CD4-positive, alpha-beta T cell treated with Interleukin-1 beta for 1 hour (primary cell): ENCODE measurements at regions not wholly inside any gene's neighbourhood (a gene's known extent, or its start where the extent isn't known, plus 50 kb on each side); places are given as distances from the start of the nearest gene placed in this dataset.

Source experiments
- DNase-seq, 2 donors: peaks; one replicate each; pipeline ENCODE4 v3.0.0-alpha.2; 2020 to 2022

DNA sequence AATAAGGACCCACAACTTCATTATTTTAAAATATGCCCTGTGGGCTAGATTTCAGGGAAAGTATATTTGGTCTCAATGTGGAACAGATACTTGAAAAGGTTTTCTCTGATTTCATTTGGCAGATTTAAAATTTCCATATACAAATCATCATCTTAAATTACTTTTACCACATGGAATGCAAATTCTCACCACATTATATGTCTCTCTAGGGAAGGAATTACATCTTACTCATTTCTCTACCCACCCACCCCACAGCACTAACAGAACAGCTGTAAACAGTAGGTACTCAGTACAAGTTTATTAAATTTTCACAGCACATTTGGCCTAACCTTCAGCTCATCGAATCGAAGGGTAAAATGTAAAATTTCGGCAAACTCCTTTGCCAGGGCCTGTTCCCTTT is 104.0 kb downstream of the CYRIA start:
- DNase-seq = no peak

- DNase-seq = no peak
Observed at GRCh38 chr2:16561251-16561650, 104.4 kb downstream of the CYRIA start.

DNA sequence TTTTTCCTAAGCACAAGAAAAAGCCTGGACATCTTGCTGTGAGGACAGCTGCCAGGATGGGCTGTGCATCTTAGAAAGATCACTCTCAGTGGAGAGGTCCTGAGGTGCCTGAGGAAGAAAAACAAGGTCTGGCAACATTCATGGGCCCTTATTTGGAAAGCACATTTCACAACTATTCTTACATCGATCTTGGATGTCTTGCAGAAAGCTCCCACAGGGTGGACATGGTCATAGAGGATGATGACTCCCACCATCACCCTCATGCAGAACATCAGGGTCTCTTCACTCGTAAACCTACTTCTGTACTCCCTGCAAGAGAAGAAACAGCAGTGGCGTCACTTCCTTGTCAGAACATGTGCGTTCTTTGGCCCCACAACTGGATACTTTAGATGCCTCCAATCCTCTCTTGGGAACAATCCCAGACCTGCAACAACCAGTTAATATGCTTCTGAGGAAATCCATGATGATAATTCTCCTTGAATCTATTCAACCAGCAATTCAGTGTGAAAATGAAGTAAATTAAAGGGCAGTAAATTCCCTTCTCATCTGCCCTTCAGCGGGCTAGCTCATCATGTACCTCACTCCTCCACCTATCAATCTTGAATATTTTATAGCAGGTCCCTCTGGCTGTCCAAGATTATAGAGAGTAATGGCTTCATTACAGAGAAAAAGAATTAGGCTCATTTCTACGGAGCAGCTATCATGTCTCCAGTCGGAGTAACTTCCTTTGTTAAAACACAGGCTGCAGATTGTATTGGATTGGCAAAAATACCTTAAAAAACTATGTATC is 106.2 kb downstream of the CYRIA start:
- no peak for DNase-seq

DNA sequence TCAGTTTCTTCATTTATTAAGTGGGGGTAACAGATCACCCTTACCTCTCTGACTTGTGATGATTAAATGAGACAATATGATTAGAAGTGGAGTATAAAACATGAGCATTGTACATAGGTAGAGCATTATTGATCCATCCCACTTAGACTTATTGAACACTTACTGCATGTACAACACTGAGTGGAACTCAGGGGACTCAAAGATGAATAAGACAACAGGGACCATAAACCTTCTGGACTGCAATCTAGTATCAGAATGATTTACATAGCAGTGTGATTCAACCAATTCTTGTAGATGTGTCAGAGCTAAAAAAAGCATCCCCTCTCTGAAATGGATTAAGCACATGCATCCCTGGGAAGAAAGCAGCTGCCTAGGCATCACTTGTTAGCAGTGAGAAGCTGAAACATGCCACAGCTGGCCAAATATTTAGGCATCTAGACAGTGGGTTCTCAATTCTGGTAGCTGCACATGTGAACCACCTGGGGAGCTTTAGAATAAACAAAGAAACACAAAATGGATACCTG is 111.5 kb downstream of the CYRIA start:
- DNase-seq = no peak

DNA sequence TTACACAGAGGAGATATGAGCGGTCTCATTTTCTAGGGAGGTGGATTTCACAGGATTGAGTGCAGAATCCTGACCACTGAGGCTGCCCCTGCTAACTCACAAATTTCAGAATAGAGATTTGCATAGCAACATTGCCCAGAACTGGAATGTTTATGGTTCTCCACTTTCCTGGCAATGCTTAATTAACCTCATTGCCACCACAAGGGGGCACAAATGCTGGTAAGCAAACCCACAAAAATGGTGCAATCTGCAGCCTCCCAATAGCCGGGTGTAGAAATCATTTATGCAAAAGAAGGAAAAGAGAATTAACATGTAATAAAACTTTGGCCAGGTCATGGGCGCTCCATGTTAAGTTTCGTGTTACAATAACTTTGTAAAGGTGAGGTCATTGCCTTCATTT is 112.4 kb downstream of the CYRIA start:
- peak; percentile 1 to 14 for DNase-seq

- DNase-seq = no peak
Observed at GRCh38 chr2:16552202-16552601, 113.4 kb downstream of the CYRIA start.

DNA sequence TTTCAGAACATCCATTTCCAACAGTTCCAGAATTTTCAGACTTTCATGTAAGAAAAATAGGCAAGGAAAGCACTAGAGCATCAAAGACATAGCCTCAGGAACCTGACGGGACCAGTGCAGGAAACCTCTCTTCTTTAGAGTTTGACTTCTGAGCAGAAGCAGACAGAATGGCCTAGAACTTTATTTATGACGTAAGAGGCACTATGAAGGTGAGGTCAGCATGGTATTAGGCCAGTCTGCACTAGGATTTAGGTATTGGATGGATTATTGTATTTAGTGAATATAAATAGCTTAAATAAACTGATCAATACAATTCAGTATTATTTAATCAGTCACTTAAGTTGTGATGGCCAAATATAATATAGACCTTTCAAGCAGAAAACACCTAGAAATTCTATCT is 117.6 kb downstream of the CYRIA start:
- DNase-seq = no peak

- DNase-seq = no peak
Observed at GRCh38 chr2:16546128-16546754, 119.4 kb downstream of the CYRIA start.

- DNase-seq = no peak
Observed at GRCh38 chr2:16538707-16539106, 126.9 kb downstream of the CYRIA start.

DNA sequence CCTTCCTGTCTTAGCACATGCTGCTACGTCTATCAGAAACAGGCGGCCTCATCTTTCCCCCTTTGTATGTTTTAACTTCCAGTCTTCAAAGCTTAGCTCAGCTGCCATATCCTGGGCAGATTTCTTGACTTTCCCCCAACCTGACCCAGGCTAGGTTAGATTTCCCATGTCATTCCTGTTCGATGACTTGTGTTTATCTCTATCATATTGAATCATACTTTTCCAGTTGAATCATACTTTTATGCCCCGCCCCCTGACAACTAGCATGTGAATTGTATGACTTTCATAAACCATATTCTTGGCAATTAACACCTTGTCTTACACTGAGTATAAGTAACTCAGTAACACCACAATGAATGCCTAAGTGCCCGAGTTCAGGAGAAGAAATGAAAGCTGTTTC is 128.3 kb downstream of the CYRIA start:
- DNase-seq = no peak

GRCh38 chr2:16526193-16526592 is 139.4 kb downstream of the CYRIA start:
- no peak for DNase-seq

- peak; percentile 2 to 4 for DNase-seq
Observed at GRCh38 chr2:16525265-16525887, 140.3 kb downstream of the CYRIA start.

DNA sequence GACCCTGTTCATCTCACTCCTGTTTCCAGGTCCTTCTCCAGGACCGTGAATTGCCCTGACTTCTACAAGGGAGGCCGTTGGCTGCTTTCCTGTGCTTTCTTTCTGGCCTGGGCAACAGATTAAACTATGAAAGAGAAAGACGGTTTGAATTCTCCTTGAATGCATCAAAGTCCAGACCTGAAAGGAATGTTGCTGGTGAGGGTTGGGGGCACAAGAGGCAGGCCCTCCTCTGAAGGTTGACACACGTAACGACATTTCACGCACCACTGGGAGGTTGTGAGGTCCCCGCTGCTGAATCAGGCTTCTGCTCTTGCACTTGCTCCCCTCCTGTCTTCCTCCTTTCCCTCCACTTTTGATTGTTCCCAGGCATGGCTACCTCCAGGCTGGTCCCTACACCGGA is 141.9 kb downstream of the CYRIA start:
- no peak for DNase-seq

DNA sequence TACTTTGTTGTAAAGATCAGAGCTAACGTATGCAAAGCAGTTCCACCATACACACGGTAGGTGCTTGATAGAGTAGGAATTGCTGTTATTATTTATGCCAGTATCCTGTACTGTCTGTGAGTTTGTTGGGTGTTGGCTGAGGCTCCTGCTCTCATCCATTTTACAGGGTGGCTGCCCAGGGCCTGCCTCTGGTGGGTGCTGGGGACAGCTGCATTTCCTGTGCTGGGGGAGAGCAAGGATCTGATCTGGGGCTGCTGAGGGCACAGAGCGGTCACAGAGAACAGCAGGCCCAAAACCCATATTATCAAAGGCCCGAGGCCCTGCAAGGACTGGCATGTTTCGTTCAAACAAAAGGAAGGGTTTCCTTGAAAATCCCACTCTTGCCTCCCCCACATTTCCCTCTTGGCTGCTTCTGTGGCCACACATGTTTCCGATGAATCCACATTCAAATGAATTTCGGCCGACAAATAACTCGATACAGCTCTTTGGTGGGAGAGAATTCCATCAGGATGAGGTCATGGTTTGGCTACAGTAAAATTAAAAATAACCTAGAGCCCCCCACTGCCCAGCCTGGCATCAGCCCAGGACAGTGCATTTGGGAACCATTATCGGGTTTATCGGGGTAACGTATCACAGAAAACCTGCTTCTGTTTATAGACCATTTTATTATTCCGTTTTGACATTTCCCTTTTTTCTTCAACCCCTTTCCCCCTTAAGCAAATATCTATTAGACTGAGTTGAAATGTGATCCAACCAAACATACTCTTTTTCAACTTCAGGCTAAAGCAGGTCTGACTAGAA is 143.4 kb downstream of the CYRIA start:
- no peak for DNase-seq

GRCh38 chr2:16520891-16521290 is 144.7 kb downstream of the CYRIA start:
- no peak for DNase-seq

DNA sequence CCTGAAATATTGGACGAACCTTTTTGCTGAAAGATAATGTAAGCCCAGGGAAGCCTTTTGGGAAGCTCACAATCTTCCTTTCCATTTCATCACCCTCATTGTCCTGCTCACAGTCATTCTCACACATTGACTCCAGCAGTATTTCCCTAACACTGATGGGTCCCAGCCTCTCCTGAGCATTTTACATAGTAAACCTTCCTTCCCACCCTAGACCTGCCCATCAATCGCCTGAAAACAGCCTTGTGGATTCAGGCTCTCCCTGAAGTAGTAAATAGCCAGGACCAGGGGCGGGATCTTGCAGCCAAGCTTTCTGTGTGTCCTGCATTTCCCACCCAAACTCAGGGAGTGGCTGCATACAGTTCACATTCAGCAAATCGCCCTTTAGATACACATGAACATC is 149.9 kb downstream of the CYRIA start:
- DNase-seq = no peak

- no peak for DNase-seq
Observed at GRCh38 chr2:16513626-16514025, 152.0 kb downstream of the CYRIA start.

GRCh38 chr2:16511041-16511440 is 154.6 kb downstream of the CYRIA start:
- DNase-seq = no peak

- DNase-seq = no peak
Observed at GRCh38 chr2:16509042-16509441, 156.6 kb downstream of the CYRIA start.

- no peak for DNase-seq
Observed at GRCh38 chr2:16508490-16508851, 157.2 kb downstream of the CYRIA start.

GRCh38 chr2:16507655-16508489 is 157.8 kb downstream of the CYRIA start:
- no peak for DNase-seq

DNA sequence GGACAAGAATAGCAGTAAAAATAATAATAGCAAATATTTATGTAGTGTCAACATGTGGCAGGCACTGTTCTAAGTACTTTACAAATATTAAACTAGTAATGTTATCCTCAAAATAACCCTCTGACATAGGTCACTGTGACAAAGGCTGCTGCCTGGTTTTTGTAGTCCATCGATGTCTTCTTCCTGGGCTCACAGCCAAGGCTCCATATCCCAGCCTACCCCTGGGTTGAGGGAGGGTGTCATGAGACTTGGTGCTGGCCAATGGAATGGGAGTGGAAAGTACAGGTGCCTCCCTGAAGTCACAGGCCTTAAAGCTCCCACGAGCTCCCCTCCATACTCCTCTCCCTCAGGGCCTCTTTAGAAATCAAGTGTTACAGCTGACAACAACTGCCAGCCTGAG is 159.3 kb downstream of the CYRIA start:
- DNase-seq = no peak
